ENCODE measurements at regions not wholly inside any gene's neighbourhood (a gene's known extent, or its start where the extent isn't known, plus 50 kb on each side); places are given as distances from the start of the nearest gene placed in this dataset.

GRCh38 chr3:160098261-160098908, 109.8 kb downstream of the IL12A start:
- TF ChIP-seq MAX (IDR thresholded peaks at IDR 0.05; ENCODE audit: low read depth, low read length): no peak
- TF ChIP-seq CTCF (IDR thresholded peaks at IDR 0.05; ENCODE audit: low read depth, low read length): no peak
- TF ChIP-seq POLR2A (IDR thresholded peaks at IDR 0.05; ENCODE audit: extremely low read depth, insufficient read length): no peak
- TF ChIP-seq MYC (IDR thresholded peaks at IDR 0.05; ENCODE audit: low read depth, low read length): no peak
